Small intestine (tissue), 7 donors: ENCODE measurements at regions not wholly inside any gene's neighbourhood (a gene's known extent, or its start where the extent isn't known, plus 50 kb on each side); places are given as distances from the start of the nearest gene placed in this dataset.

Experiments used
- DNase-seq, 2 donors: peaks; one replicate each; pipeline versions ENCODE4 v3.0.0 to v3.0.0-alpha.2; 2013
- FAIRE-seq: peaks from 2 replicates; lab custom pipeline; 2012; peaks lifted over from hg19 to GRCh38; lab: Jason Lieb, UNC
- H3K27ac ChIP-seq, 3 donors: one replicate each; pipeline ENCODE4 v1.5.1; 2013; ENCODE audit warnings: low read length in 2 of 3, mild to moderate bottlenecking in 2 of 3, control low read depth in 1 of 3, inconsistent platforms in 1 of 3, low read depth in 1 of 3, moderate library complexity in 1 of 3
- H3K27me3 ChIP-seq, 3 donors: one replicate each; pipeline ENCODE4 v1.6.1; 2013; ENCODE audit warnings: low read length in 3 of 3, inconsistent platforms in 1 of 3; ENCODE audit not compliant: control insufficient read depth in 3 of 3, insufficient read depth in 3 of 3
- H3K36me3 ChIP-seq, 3 donors: one replicate each; pipeline ENCODE4 v1.6.1; 2013; ENCODE audit warnings: low read length in 3 of 3, inconsistent platforms in 1 of 3, low read depth in 1 of 3, mild to moderate bottlenecking in 1 of 3, moderate library complexity in 1 of 3; ENCODE audit not compliant: control insufficient read depth in 3 of 3, insufficient read depth in 2 of 3
- H3K4me1 ChIP-seq, 3 donors: one replicate each; pipeline ENCODE4 v1.6.1; 2013; ENCODE audit warnings: low read length in 2 of 3, inconsistent platforms in 1 of 3, low read depth in 1 of 3, mild to moderate bottlenecking in 1 of 3, moderate library complexity in 1 of 3; ENCODE audit not compliant: control insufficient read depth in 3 of 3, insufficient read depth in 2 of 3
- H3K4me3 ChIP-seq, 3 donors: one replicate each; pipeline ENCODE4 v1.5.1; 2013; ENCODE audit warnings: low read length in 3 of 3, control low read depth in 1 of 3, inconsistent platforms in 1 of 3, low read depth in 1 of 3, mild to moderate bottlenecking in 1 of 3, moderate library complexity in 1 of 3
- H3K9me3 ChIP-seq, 2 donors: one replicate each; pipeline ENCODE4 v1.6.1; 2013; ENCODE audit warnings: low read depth in 1 of 2, low read length in 1 of 2; ENCODE audit not compliant: control insufficient read depth in 2 of 2, insufficient read depth in 1 of 2
- WGBS, 3 donors: extraction: QIAGEN DNeasy Blood & Tissue Kit; methylation state at CpG; one replicate each; pipeline ENCODE4 v1.1.7; 2013; 5-methylcytosine and 5-hydroxymethylcytosine counted together
- donor health status: healthy with polysubstance abuse.
- donor health status: control.
- donor health status: control.
- donor health status: Bipolar disorder and iron deficiency.
- donor health status: healthy.

- Histone ChIP-seq H3K4me1 (no peaks in the 10 kb centered on the region), H3K27ac (peak overlapping the region in 1 of 3 donors; percentile 55)
- 48 to 56% (median 52%) methylated on average over 17 of the region's 17 CpGs for WGBS, 3 donors
These were observed 248.6 kb upstream of the KLF4 start for GRCh38 chr9:107737987-107738743.

GRCh38 chr9:107737610-107737986 lies 248.0 kb upstream of the KLF4 start:
- DNase-seq (no peak), FAIRE-seq (no peak)
- H3K36me3 ChIP-seq: no peaks in the 10 kb centered on the region
- WGBS, 3 donors: 73 to 81% (median 78%) methylated on average over 5 of the region's 5 CpGs
- no peaks in the 10 kb centered on the region for H3K9me3 ChIP-seq
- H3K4me3 ChIP-seq: no peak overlapping the region
- no peaks in the 10 kb centered on the region for H3K27me3 ChIP-seq
- peak overlapping the region in 1 of 3 donors; percentile 55 for H3K27ac ChIP-seq
- peaks cover 0 to 4% (median 0%) of the 10 kb centered on the region in 3 donors for H3K4me1 ChIP-seq

More at GRCh38 chr9:107737987-107738743, 248.6 kb upstream of the KLF4 start:
- H3K27me3 ChIP-seq: no peaks in the 10 kb centered on the region
- DNase-seq (no peak), FAIRE-seq (no peak)
- no peak overlapping the region for H3K4me3 ChIP-seq
- no peaks in the 10 kb centered on the region for H3K9me3 ChIP-seq
- H3K36me3 ChIP-seq: no peaks in the 10 kb centered on the region

GRCh38 chr9:107735821-107736220 lies 246.3 kb upstream of the KLF4 start:
- 92 to 100% (median 97%) methylated on average over 1 of the region's 1 CpG for WGBS, 3 donors
- Histone ChIP-seq H3K4me1 (peaks cover 0 to 5% (median 0%) of the 10 kb centered on the region in 3 donors), H3K27ac (no peak overlapping the region), H3K27me3 (no peaks in the 10 kb centered on the region), H3K4me3 (no peak overlapping the region), H3K9me3 (no peaks in the 10 kb centered on the region), H3K36me3 (no peaks in the 10 kb centered on the region)
- DNase-seq (no peak), FAIRE-seq (no peak)

GRCh38 chr9:107734256-107735013 lies 244.9 kb upstream of the KLF4 start:
- Histone ChIP-seq H3K36me3 (no peaks in the 10 kb centered on the region), H3K9me3 (no peaks in the 10 kb centered on the region), H3K27ac (peak overlapping the region in 1 of 3 donors; percentile 69), H3K4me1 (peaks cover 0 to 5% (median 0%) of the 10 kb centered on the region in 3 donors), H3K4me3 (no peak overlapping the region), H3K27me3 (no peaks in the 10 kb centered on the region)
- DNase-seq (no peak), FAIRE-seq (no peak)
- WGBS, 3 donors: 71 to 90% (median 88%) methylated on average over 9 of the region's 9 CpGs

GRCh38 chr9:107733523-107733894 lies 243.9 kb upstream of the KLF4 start:
- Histone ChIP-seq H3K4me1 (peaks cover 0 to 5% (median 0%) of the 10 kb centered on the region in 3 donors), H3K27me3 (no peaks in the 10 kb centered on the region), H3K36me3 (no peaks in the 10 kb centered on the region), H3K27ac (peak overlapping the region in 1 of 3 donors; percentile 80), H3K9me3 (no peaks in the 10 kb centered on the region), H3K4me3 (no peak overlapping the region)
- FAIRE-seq: no peak
- 34 to 60% (median 50%) methylated on average over 5 of the region's 5 CpGs for WGBS, 3 donors
- peak in 1 of 2 donors; percentile 56 for DNase-seq

GRCh38 chr9:107732781-107733522 lies 243.4 kb upstream of the KLF4 start:
- no peak for FAIRE-seq
- DNase-seq: peak in 1 of 2 donors; percentile 48
- H3K4me3 ChIP-seq: no peak overlapping the region
- H3K4me1 ChIP-seq: peaks cover 0 to 5% (median 0%) of the 10 kb centered on the region in 3 donors
- peak overlapping the region in 2 of 3 donors; percentile 17 to 80 for H3K27ac ChIP-seq
- WGBS, 3 donors: 17 to 32% (median 27%) methylated on average over 8 of the region's 8 CpGs
- H3K9me3 ChIP-seq: no peaks in the 10 kb centered on the region
- no peaks in the 10 kb centered on the region for H3K27me3 ChIP-seq
- H3K36me3 ChIP-seq: no peaks in the 10 kb centered on the region

- FAIRE-seq: no peak
- WGBS, 3 donors: 84 to 89% (median 87%) methylated on average over 6 of the region's 6 CpGs
- Histone ChIP-seq H3K27me3 (no peaks in the 10 kb centered on the region), H3K4me3 (no peak overlapping the region), H3K27ac (no peak overlapping the region), H3K4me1 (peaks cover 0 to 5% (median 0%) of the 10 kb centered on the region in 3 donors), H3K9me3 (no peaks in the 10 kb centered on the region), H3K36me3 (no peaks in the 10 kb centered on the region)
- DNase-seq: no peak
These were observed 241.7 kb upstream of the KLF4 start for GRCh38 chr9:107731115-107731762.

GRCh38 chr9:107730666-107731065 lies 241.1 kb upstream of the KLF4 start:
- H3K27ac ChIP-seq: no peak overlapping the region
- DNase-seq: no peak
- H3K4me3 ChIP-seq: no peak overlapping the region
- WGBS, 3 donors: 90 to 97% (median 96%) methylated on average over 1 of the region's 1 CpG
- H3K4me1 ChIP-seq: peaks cover 0 to 5% (median 0%) of the 10 kb centered on the region in 3 donors
- FAIRE-seq: no peak
- H3K9me3 ChIP-seq: no peaks in the 10 kb centered on the region
- H3K27me3 ChIP-seq: no peaks in the 10 kb centered on the region
- no peaks in the 10 kb centered on the region for H3K36me3 ChIP-seq
